ENCODE measurements at regions not wholly inside any gene's neighbourhood (a gene's known extent, or its start where the extent isn't known, plus 50 kb on each side); places are given as distances from the start of the nearest gene placed in this dataset.

- TF ChIP-seq, protein P1, sequence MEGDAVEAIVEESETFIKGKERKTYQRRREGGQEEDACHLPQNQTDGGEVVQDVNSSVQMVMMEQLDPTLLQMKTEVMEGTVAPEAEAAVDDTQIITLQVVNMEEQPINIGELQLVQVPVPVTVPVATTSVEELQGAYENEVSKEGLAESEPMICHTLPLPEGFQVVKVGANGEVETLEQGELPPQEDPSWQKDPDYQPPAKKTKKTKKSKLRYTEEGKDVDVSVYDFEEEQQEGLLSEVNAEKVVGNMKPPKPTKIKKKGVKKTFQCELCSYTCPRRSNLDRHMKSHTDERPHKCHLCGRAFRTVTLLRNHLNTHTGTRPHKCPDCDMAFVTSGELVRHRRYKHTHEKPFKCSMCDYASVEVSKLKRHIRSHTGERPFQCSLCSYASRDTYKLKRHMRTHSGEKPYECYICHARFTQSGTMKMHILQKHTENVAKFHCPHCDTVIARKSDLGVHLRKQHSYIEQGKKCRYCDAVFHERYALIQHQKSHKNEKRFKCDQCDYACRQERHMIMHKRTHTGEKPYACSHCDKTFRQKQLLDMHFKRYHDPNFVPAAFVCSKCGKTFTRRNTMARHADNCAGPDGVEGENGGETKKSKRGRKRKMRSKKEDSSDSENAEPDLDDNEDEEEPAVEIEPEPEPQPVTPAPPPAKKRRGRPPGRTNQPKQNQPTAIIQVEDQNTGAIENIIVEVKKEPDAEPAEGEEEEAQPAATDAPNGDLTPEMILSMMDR (IDR thresholded peaks at IDR 0.05), result no peak
- no peak for TF ChIP-seq POLR2A (IDR thresholded peaks at IDR 0.05)
These were observed 728.7 kb upstream of the GHITM start for GRCh38 chr10:83410570-83410969.

All from uterus (tissue), 2 donors.